ENCODE measurements at regions not wholly inside any gene's neighbourhood (a gene's known extent, or its start where the extent isn't known, plus 50 kb on each side); places are given as distances from the start of the nearest gene placed in this dataset.
"Not testable (repeated sequence)": the region's sequence is repeated elsewhere in the genome, so short reads cannot be mapped to it uniquely, and the experiment has no call there.

- no peak for DNase-seq (ENCODE audit: low read depth)
Observed at GRCh38 chr13:81565849-81566248, 1224.9 kb upstream of the SPRY2 start.

- DNase-seq (ENCODE audit: low read depth) = no peak
Observed at GRCh38 chr13:81563091-81563490, 1222.2 kb upstream of the SPRY2 start.

GRCh38 chr13:81562598-81562997, 1221.7 kb upstream of the SPRY2 start:
- DNase-seq (ENCODE audit: low read depth) = no peak

- no peak for DNase-seq (ENCODE audit: low read depth)
Observed at GRCh38 chr13:81551036-81551435, 1210.1 kb upstream of the SPRY2 start.

GRCh38 chr13:81546294-81546693, 1205.4 kb upstream of the SPRY2 start:
- DNase-seq (ENCODE audit: low read depth) = not testable (repeated sequence)

GRCh38 chr13:81540777-81541176, 1199.9 kb upstream of the SPRY2 start:
- no peak for DNase-seq (ENCODE audit: low read depth)

- DNase-seq (ENCODE audit: low read depth) = no peak
Observed at GRCh38 chr13:81539643-81540150, 1198.8 kb upstream of the SPRY2 start.

- no peak for DNase-seq (ENCODE audit: low read depth)
Observed at GRCh38 chr13:81498969-81499368, 1158.0 kb upstream of the SPRY2 start.

GRCh38 chr13:81493144-81493543, 1152.2 kb upstream of the SPRY2 start:
- no peak for DNase-seq (ENCODE audit: low read depth)

- DNase-seq (ENCODE audit: low read depth) = no peak
Observed at GRCh38 chr13:81492449-81492848, 1151.5 kb upstream of the SPRY2 start.

GRCh38 chr13:81488021-81488420, 1147.1 kb upstream of the SPRY2 start:
- no peak for DNase-seq (ENCODE audit: low read depth)

GRCh38 chr13:81487151-81487550, 1146.2 kb upstream of the SPRY2 start:
- DNase-seq (ENCODE audit: low read depth) = no peak

- DNase-seq (ENCODE audit: low read depth) = no peak
Observed at GRCh38 chr13:81480634-81481033, 1139.7 kb upstream of the SPRY2 start.

- DNase-seq (ENCODE audit: low read depth) = no peak
Observed at GRCh38 chr13:81473366-81473899, 1132.5 kb upstream of the SPRY2 start.

GRCh38 chr13:81458170-81458569, 1117.2 kb upstream of the SPRY2 start:
- DNase-seq (ENCODE audit: low read depth) = no peak

- no peak for DNase-seq (ENCODE audit: low read depth)
Observed at GRCh38 chr13:81446441-81446840, 1105.5 kb upstream of the SPRY2 start.

- DNase-seq (ENCODE audit: low read depth) = no peak
Observed at GRCh38 chr13:81442904-81443303, 1102.0 kb upstream of the SPRY2 start.

- DNase-seq (ENCODE audit: low read depth) = no peak
Observed at GRCh38 chr13:81425286-81425685, 1084.4 kb upstream of the SPRY2 start.

- no peak for DNase-seq (ENCODE audit: low read depth)
Observed at GRCh38 chr13:81409284-81409683, 1068.4 kb upstream of the SPRY2 start.

GRCh38 chr13:81408647-81409046, 1067.7 kb upstream of the SPRY2 start:
- DNase-seq (ENCODE audit: low read depth) = no peak

GRCh38 chr13:81406639-81407292, 1065.8 kb upstream of the SPRY2 start:
- DNase-seq (ENCODE audit: low read depth) = no peak

GRCh38 chr13:81406022-81406421, 1065.1 kb upstream of the SPRY2 start:
- no peak for DNase-seq (ENCODE audit: low read depth)

GRCh38 chr13:81396192-81396591, 1055.3 kb upstream of the SPRY2 start:
- no peak for DNase-seq (ENCODE audit: low read depth)

GRCh38 chr13:81395368-81395767, 1054.4 kb upstream of the SPRY2 start:
- no peak for DNase-seq (ENCODE audit: low read depth)
